HCT116 (cell line): ENCODE measurements at regions not wholly inside any gene's neighbourhood (a gene's known extent, or its start where the extent isn't known, plus 50 kb on each side); places are given as distances from the start of the nearest gene placed in this dataset.

ENCODE experiments used
- ATAC-seq: fragments of 200-7000 bp; cut with Tn5 transposase; 2 replicates; pipeline ENCODE4 v1.9.1; 2020; ENCODE audit warnings: mild to moderate bottlenecking, moderate library complexity
- BruUV-seq: library from RNA; stranded (reverse); fragments of 400-500 nt; replicated peaks from 2 replicates; lab custom pipeline; 2021; lab: Mats Ljungman, UMichigan
- CTCF ChIA-PET: fragments of 300-600 bp; sonication (Branson Sonifier 250); formaldehyde crosslinking; loops from one replicate; lab custom pipeline; 2021; ENCODE audit warnings: antibody characterized with exemption; lab: Charles Lee
- POLR2A ChIA-PET: fragments of 300-600, 350-600 bp; sonication (Branson Sonifier 250); formaldehyde crosslinking; loops from one replicate; lab custom pipeline; 2021; ENCODE audit warnings: antibody characterized with exemption; lab: Charles Lee
- RAD21 ChIA-PET, 2 experiments: fragments of 300-600 bp; sonication (Branson Sonifier 250); formaldehyde crosslinking; loops; one replicate each; lab custom pipeline; 2023; ENCODE audit warnings: low total read pairs in 2 of 2; ENCODE audit not compliant: uncharacterized antibody in 2 of 2, unreplicated experiment in 2 of 2, low non-redundant PET in 1 of 2; lab: Charles Lee
- DNase-seq: peaks from one replicate; pipeline ENCODE4 v3.0.0-alpha.2; 2010; ENCODE audit warnings: low read depth, low spot score
- H2AFZ ChIP-seq: fragments of 200-600 bp; shearing (Covaris generic), sonication (generic); 2 replicates; pipeline ENCODE4 v1.6.1; 2017; ENCODE audit warnings: low read depth, mixed run types, mixed read lengths, antibody characterized with exemption, low read length; ENCODE audit not compliant: poor library complexity, severe bottlenecking
- H3K27ac ChIP-seq: 2 replicates; pipeline ENCODE4 v1.5.1; 2012; ENCODE audit warnings: low read depth, low read length
- H3K27me3 ChIP-seq: fragments of 200-600 bp; sonication (generic); 2 replicates; pipeline ENCODE4 v1.6.1; 2016; ENCODE audit warnings: mixed run types, low read length, mixed read lengths; ENCODE audit not compliant: insufficient read depth
- H3K36me3 ChIP-seq, 2 experiments: fragments of 200-500 bp in 1 of 2; fragments of 200-600 bp in 1 of 2; sonication (Bioruptor generic) in 1 of 2; sonication (generic) in 1 of 2; 2 replicates each; pipeline versions ENCODE4 v1.5.1 to v1.6.1; 2014 to 2016; ENCODE audit warnings: low read length in 2 of 2, inconsistent platforms in 1 of 2, mixed read lengths in 1 of 2, mixed run types in 1 of 2; ENCODE audit not compliant: insufficient read depth in 2 of 2, control insufficient read depth in 1 of 2
- H3K4me1 ChIP-seq, 2 experiments: fragments of 200-600 bp in 1 of 2; sonication (generic) in 1 of 2; 2 replicates each; pipeline versions ENCODE4 v1.5.1 to v1.6.1; 2012 to 2017; ENCODE audit warnings: low read length in 2 of 2, inconsistent platforms in 1 of 2, mild to moderate bottlenecking in 1 of 2, mixed read lengths in 1 of 2, mixed run types in 1 of 2, moderate library complexity in 1 of 2; ENCODE audit not compliant: insufficient read depth in 2 of 2, control insufficient read depth in 1 of 2
- H3K4me2 ChIP-seq: fragments of 200-600 bp; sonication (generic); 2 replicates; pipeline ENCODE4 v1.6.1; 2017; ENCODE audit warnings: mixed run types, low read length, mixed read lengths
- H3K4me3 ChIP-seq, 2 experiments: fragments of 200-600 bp in 1 of 2; sonication (generic) in 1 of 2; replicated peaks in 1 of 2; 2 replicates each; pipeline ENCODE4 v1.5.1; 2011 to 2016; ENCODE audit warnings: low read length in 2 of 2, control low read depth in 1 of 2, low read depth in 1 of 2, mild to moderate bottlenecking in 1 of 2, mixed read lengths in 1 of 2, mixed run types in 1 of 2
- H3K79me2 ChIP-seq: fragments of 200-600 bp; sonication (generic); 2 replicates; pipeline ENCODE4 v1.6.1; 2017; ENCODE audit warnings: mild to moderate bottlenecking, mixed run types, low read length, moderate library complexity, mixed read lengths; ENCODE audit not compliant: insufficient read depth
- H3K9ac ChIP-seq: fragments of 200-600 bp; sonication (generic); 2 replicates; pipeline ENCODE4 v1.6.1; 2016; ENCODE audit warnings: low read length, mixed read lengths
- H3K9me2 ChIP-seq: fragments of 200-600 bp; sonication (generic), shearing (Covaris generic); 2 replicates; pipeline ENCODE4 v1.6.1; 2017; ENCODE audit warnings: mixed run types, mild to moderate bottlenecking, moderate library complexity; ENCODE audit not compliant: insufficient read depth
- H3K9me3 ChIP-seq, 2 experiments: fragments of 200-500 bp in 1 of 2; fragments of 200-600 bp in 1 of 2; sonication (Bioruptor generic) in 1 of 2; sonication (generic) in 1 of 2; 2 replicates each; pipeline ENCODE4 v1.6.1; 2014 to 2017; ENCODE audit warnings: low read length in 2 of 2, mixed read lengths in 2 of 2, inconsistent platforms in 1 of 2, low read depth in 1 of 2, mild to moderate bottlenecking in 1 of 2, mixed run types in 1 of 2, moderate library complexity in 1 of 2; ENCODE audit not compliant: control insufficient read depth in 1 of 2, insufficient read depth in 1 of 2
- H4K20me1 ChIP-seq: fragments of 200-600 bp; sonication (generic), shearing (Covaris generic); 2 replicates; pipeline ENCODE4 v1.6.1; 2017; ENCODE audit warnings: mixed run types, mild to moderate bottlenecking, moderate library complexity; ENCODE audit not compliant: insufficient read depth
- CBX3 ChIP-seq: IDR thresholded peaks from 2 replicates; pipeline ENCODE4 v1.6.1; 2012; ENCODE audit warnings: low read depth
- CEBPB ChIP-seq: IDR thresholded peaks from 2 replicates; pipeline ENCODE4 v1.6.1; 2012; ENCODE audit warnings: low read depth
- ELF1 ChIP-seq: IDR thresholded peaks from 2 replicates; pipeline ENCODE4 v1.6.1; 2012; ENCODE audit warnings: low read depth, borderline replicate concordance
- EZH2phosphoT487 ChIP-seq: fragments of 200-600 bp; IDR thresholded peaks from 2 replicates; pipeline ENCODE4 v1.6.1; 2018; ENCODE audit warnings: antibody characterized with exemption, borderline replicate concordance
- JUND ChIP-seq: IDR thresholded peaks from 2 replicates; pipeline ENCODE4 v1.6.1; 2012
- POLR2A ChIP-seq: IDR thresholded peaks from 2 replicates; pipeline ENCODE4 v1.7.0; 2011; ENCODE audit warnings: borderline replicate concordance; ENCODE audit not compliant: insufficient read depth, insufficient read length; ENCODE audit errors: extremely low read depth
- POLR2AphosphoS5 ChIP-seq: IDR thresholded peaks from 2 replicates; pipeline ENCODE4 v1.6.1; 2011; ENCODE audit warnings: mild to moderate bottlenecking, low read depth, low read length, moderate library complexity
- RAD21 ChIP-seq: IDR thresholded peaks from 2 replicates; pipeline ENCODE4 v1.6.1; 2012; ENCODE audit warnings: low read depth, mild to moderate bottlenecking
- REST ChIP-seq: IDR thresholded peaks from 2 replicates; pipeline ENCODE4 v1.6.1; 2012; ENCODE audit warnings: low read depth
- SIN3A ChIP-seq: IDR thresholded peaks from 2 replicates; pipeline ENCODE4 v1.6.1; 2012; ENCODE audit warnings: low read depth
- SRF ChIP-seq: IDR thresholded peaks from 2 replicates; pipeline ENCODE4 v1.6.1; 2012; ENCODE audit warnings: low read depth
- TCF7L2 ChIP-seq: IDR thresholded peaks from 2 replicates; pipeline ENCODE4 v1.7.0; 2011; ENCODE audit warnings: borderline replicate concordance, inconsistent platforms; ENCODE audit not compliant: insufficient read depth, insufficient read length; ENCODE audit errors: extremely low read depth
- ZFX ChIP-seq: fragments of 450-650 bp; IDR thresholded peaks from 2 replicates; pipeline ENCODE4 v1.6.1; 2017
- intact Hi-C: fragments of 100-400 bp; cut with micrococcal nuclease; formaldehyde crosslinking; loops from 2 replicates; pipeline ENCODE4 v1.10.0; 2022
- TF ChIP-seq, protein P1 (sequence below): IDR thresholded peaks from 2 replicates; pipeline ENCODE4 v1.6.1; 2012
- TF ChIP-seq, protein P2 (sequence below), 3 experiments: fragments of 200-600 bp in 1 of 3; sonication (generic) in 1 of 3; IDR thresholded peaks in 2 of 3; conservative IDR thresholded peaks in 1 of 3; 2 replicates each; pipeline ENCODE4 v1.5.1; 2012 to 2017; ENCODE audit warnings: low read depth in 2 of 3, low read length in 2 of 3, antibody characterized with exemption in 1 of 3, borderline replicate concordance in 1 of 3, control low read depth in 1 of 3, mild to moderate bottlenecking in 1 of 3, mixed read lengths in 1 of 3, mixed run types in 1 of 3, moderate library complexity in 1 of 3; ENCODE audit not compliant: insufficient read depth in 1 of 3
- TF ChIP-seq, protein P3 (sequence below): IDR thresholded peaks from 2 replicates; pipeline ENCODE4 v1.6.1; 2011; ENCODE audit warnings: mild to moderate bottlenecking, low read length, moderate library complexity; ENCODE audit not compliant: insufficient replicate concordance; ENCODE audit errors: extremely low read depth

DNA sequence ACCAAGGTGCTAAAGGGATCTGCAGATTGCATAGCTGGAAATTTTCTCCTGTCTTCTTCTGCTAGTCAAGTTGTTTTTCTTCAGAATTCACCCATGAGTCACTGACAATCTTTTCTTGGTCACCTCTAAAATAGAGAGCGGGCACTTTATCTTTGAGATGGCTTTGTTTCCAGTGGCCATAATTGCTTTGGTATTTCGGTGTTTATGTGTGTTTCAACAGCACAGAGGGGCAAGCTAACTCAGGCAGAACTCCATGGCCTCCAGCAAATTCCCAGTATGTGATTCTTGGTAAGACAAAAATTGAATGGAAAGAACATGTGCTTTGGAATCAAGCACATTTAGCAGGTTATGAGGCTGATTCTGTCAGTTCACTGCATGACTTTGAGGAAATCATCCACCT is 656.8 kb downstream of the VRK1 start:
- ATAC-seq (no peak), DNase-seq (no peak)
- Histone ChIP-seq H3K9me2 (no peaks in the 10 kb centered on the region), H3K27ac (no peak overlapping the region), H3K27me3 (no peaks in the 10 kb centered on the region), H3K4me2 (no peak overlapping the region), H3K9me3 (no peaks in the 10 kb centered on the region), H3K36me3 (no peaks in the 10 kb centered on the region), H3K9ac (no peak overlapping the region), H4K20me1 (no peaks in the 10 kb centered on the region), H3K79me2 (no peaks in the 10 kb centered on the region), H3K4me1 (peaks cover 0 to 6% of the 10 kb centered on the region in 2 experiments; a peak in 2 of 4 replicates), H3K4me3 (no peak overlapping the region), H2AFZ (no peak overlapping the region)
- CTCF ChIA-PET = no interaction called here
- RAD21 ChIA-PET = no interaction called here
- TF ChIP-seq SIN3A = no peak
- TF ChIP-seq, protein P1, sequence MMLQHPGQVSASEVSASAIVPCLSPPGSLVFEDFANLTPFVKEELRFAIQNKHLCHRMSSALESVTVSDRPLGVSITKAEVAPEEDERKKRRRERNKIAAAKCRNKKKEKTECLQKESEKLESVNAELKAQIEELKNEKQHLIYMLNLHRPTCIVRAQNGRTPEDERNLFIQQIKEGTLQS = no peak
- no peak for TF ChIP-seq POLR2AphosphoS5
- TF ChIP-seq EZH2phosphoT487 = no peak
- TF ChIP-seq POLR2A = no peak
- TF ChIP-seq, protein P2, sequence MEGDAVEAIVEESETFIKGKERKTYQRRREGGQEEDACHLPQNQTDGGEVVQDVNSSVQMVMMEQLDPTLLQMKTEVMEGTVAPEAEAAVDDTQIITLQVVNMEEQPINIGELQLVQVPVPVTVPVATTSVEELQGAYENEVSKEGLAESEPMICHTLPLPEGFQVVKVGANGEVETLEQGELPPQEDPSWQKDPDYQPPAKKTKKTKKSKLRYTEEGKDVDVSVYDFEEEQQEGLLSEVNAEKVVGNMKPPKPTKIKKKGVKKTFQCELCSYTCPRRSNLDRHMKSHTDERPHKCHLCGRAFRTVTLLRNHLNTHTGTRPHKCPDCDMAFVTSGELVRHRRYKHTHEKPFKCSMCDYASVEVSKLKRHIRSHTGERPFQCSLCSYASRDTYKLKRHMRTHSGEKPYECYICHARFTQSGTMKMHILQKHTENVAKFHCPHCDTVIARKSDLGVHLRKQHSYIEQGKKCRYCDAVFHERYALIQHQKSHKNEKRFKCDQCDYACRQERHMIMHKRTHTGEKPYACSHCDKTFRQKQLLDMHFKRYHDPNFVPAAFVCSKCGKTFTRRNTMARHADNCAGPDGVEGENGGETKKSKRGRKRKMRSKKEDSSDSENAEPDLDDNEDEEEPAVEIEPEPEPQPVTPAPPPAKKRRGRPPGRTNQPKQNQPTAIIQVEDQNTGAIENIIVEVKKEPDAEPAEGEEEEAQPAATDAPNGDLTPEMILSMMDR (IDR thresholded peaks at IDR 0.05 in 2 of 3, conservative IDR thresholded peaks at IDR 0.05 in 1 of 3; ENCODE audit: borderline replicate concordance in 1 of 3, insufficient read depth in 1 of 3, low read depth in 2 of 3, low read length in 2 of 3) = no peak
- no peak for TF ChIP-seq SRF
- TF ChIP-seq JUND = no peak
- no peak for TF ChIP-seq REST
- no peak for TF ChIP-seq ELF1
- TF ChIP-seq ZFX = no peak
- no peak for TF ChIP-seq TCF7L2
- no peak for TF ChIP-seq RAD21
- TF ChIP-seq CEBPB = no peak
- TF ChIP-seq, protein P3, sequence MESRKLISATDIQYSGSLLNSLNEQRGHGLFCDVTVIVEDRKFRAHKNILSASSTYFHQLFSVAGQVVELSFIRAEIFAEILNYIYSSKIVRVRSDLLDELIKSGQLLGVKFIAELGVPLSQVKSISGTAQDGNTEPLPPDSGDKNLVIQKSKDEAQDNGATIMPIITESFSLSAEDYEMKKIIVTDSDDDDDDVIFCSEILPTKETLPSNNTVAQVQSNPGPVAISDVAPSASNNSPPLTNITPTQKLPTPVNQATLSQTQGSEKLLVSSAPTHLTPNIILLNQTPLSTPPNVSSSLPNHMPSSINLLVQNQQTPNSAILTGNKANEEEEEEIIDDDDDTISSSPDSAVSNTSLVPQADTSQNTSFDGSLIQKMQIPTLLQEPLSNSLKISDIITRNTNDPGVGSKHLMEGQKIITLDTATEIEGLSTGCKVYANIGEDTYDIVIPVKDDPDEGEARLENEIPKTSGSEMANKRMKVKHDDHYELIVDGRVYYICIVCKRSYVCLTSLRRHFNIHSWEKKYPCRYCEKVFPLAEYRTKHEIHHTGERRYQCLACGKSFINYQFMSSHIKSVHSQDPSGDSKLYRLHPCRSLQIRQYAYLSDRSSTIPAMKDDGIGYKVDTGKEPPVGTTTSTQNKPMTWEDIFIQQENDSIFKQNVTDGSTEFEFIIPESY = no peak
- TF ChIP-seq CBX3 = no peak
- POLR2A ChIA-PET = no interaction called here
- intact Hi-C loops = no loop called here
- BruUV-seq = no TSS peak
